Stimulated activated CD4-positive, alpha-beta T cell treated with anti-CD3 and anti-CD28 coated beads, TNF-alpha, amount 100 ng/mL, for 48 hours (primary cell): ENCODE measurements at regions not wholly inside any gene's neighbourhood (a gene's known extent, or its start where the extent isn't known, plus 50 kb on each side); places are given as distances from the start of the nearest gene placed in this dataset.
"Not testable (repeated sequence)": the region's sequence is repeated elsewhere in the genome, so short reads cannot be mapped to it uniquely, and the experiment has no call there.

Experiments used
- DNase-seq, 3 donors: peaks; one replicate each; pipeline ENCODE4 v3.0.0-alpha.2; 2020; ENCODE audit warnings: low read depth in 3 of 3

GRCh38 chr6:97915537-97915936 lies 632.5 kb upstream of the MMS22L start:
- no peak for DNase-seq

GRCh38 chr6:97917369-97917768 lies 634.4 kb upstream of the MMS22L start:
- no peak for DNase-seq

DNA sequence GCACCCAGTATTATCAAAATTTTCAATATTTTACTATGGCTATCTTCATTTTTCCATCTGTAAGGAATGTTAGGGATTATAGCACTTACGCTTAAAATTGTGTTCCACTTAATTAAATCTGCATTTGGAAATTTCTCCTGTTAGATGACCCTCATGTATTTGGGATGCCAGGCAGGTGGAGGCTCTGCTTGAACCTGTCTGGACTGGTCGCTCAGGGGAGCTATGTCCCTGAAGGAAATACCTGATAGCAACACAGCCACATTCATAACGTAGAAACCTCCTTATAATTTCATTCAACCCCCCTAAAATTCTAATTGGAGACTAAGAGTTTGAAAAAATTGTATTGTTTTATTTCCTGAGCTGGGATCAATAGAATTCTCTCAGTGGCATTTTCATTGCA lies 636.0 kb upstream of the MMS22L start:
- no peak for DNase-seq

DNA sequence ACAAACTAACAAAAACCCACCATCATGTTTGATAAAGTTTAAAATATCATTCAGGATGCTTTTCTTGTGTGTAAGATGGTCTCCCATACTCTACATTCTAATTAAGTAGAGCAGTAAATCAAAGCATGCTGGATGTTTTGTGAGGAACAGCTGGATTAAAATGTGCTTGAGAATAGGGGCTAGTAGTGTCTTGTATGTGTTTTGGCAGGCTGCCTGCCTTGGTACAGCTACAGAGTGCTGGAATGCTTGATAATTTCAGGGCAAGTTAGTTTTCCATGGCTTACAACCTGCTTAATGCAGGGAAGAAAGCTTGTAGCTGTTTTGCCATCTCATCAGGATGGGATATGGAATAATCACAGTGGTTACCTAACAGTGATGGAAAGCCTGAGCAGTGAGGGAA lies 636.6 kb upstream of the MMS22L start:
- DNase-seq, result no peak

GRCh38 chr6:97923249-97923648 lies 640.2 kb upstream of the MMS22L start:
- no peak for DNase-seq

DNA sequence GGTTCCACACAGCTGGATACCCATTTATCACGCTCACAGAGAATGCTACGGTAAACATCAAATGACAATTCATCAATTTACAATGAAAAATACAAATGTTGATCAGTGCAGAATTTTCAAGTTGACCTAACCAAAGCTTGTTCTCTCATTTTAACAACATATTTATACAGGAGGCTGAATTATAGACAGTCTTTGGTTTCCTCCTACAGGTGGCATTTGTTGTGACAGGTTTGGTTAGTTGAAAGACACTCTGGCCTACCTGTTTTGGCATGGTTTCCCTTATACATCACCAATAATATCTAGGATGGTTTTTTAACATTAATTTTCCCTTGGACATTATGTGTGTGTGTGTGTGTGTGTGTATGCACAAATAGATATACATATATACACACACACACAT lies 642.5 kb upstream of the MMS22L start:
- no peak for DNase-seq

- no peak for DNase-seq
These were observed 656.6 kb upstream of the MMS22L start for GRCh38 chr6:97939440-97940168.

- DNase-seq, result no peak
These were observed 664.8 kb upstream of the MMS22L start for GRCh38 chr6:97947841-97948240.

DNA sequence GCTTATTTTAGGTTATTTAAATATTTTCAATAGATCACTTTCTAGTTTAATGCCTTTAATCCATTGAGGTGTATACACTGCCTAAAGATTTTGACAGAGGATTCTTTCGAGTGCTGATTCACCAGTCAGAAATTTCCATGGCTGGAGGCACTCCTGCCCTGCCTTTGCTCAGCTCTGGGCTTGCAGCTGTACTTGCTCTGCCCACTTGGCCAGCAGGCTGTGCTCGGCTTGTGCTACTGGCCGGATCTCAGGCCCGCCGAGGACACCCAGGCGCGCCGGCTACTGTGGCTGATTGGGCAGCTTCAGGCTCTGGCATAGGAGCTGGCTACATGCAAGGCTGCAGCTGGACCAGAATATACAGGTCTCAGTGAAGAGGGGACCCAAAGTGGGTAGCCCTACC lies 675.1 kb upstream of the MMS22L start:
- DNase-seq, result no peak

- no peak for DNase-seq
These were observed 680.2 kb upstream of the MMS22L start for GRCh38 chr6:97963193-97963592.

- DNase-seq, result no peak
These were observed 686.0 kb upstream of the MMS22L start for GRCh38 chr6:97969065-97969464.

DNA sequence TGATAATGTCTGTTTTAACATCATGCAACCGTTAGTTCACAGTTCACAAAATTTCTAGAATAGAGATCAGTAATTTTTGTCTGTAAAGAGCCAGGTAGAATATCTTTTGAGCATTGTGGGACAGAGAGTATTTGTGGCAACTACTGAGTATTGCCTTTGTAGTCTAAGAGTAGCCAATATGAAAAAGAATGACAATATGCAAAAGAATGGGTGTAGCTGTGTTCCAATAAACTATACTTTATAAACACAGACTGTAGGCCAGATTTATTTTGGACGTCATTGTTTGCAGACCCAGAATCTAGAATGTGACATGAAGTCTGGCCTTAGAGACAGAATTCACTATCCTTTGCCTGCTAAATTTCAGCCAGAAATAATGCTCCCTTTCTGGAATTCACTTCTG lies 694.1 kb upstream of the MMS22L start:
- no peak for DNase-seq

GRCh38 chr6:97978855-97979271 lies 695.8 kb upstream of the MMS22L start:
- DNase-seq, result no peak

DNA sequence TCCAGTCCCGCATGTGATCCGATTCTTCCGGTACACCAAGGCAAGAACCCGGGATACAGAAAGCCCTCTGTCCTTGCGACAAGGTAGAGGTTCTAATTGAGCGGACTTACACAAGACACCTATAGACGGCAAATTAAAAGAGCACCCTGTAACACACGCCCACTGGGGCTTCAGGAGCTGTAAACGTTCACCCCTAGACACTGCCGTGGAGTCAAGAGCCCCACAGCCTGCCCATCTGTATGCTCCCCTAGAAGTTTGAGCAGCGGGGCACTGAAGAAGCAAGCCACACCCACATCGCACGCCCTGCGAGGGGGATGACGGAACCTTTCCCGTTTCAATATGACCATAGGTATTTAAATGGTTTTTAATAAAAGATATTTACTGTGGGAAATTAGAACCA lies 696.3 kb upstream of the MMS22L start:
- not testable (repeated sequence) for DNase-seq

- DNase-seq, result no peak
These were observed 706.4 kb upstream of the MMS22L start for GRCh38 chr6:97989451-97989850.

- no peak for DNase-seq
These were observed 712.1 kb upstream of the MMS22L start for GRCh38 chr6:97995158-97995557.

DNA sequence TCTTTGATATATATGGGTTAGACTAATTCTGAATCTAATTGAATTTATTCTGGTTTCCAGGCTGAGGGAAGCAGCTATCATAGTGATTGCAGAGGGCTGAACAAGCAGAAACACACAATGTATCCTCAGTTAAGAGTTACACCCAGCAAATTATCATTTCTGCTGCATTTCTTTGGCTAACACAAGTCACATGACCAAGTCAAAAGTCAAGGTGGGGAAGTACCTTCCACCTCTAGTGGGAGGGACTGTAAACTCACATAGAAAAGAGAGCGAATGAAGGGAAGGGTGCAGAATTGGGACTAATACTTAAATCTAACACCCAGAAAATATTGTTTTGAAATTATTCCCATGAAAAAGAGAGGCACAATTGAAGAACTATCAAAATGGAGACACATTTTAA lies 719.7 kb upstream of the MMS22L start:
- DNase-seq, result no peak

- no peak for DNase-seq
These were observed 731.6 kb upstream of the MMS22L start for GRCh38 chr6:98014442-98015201.

DNA sequence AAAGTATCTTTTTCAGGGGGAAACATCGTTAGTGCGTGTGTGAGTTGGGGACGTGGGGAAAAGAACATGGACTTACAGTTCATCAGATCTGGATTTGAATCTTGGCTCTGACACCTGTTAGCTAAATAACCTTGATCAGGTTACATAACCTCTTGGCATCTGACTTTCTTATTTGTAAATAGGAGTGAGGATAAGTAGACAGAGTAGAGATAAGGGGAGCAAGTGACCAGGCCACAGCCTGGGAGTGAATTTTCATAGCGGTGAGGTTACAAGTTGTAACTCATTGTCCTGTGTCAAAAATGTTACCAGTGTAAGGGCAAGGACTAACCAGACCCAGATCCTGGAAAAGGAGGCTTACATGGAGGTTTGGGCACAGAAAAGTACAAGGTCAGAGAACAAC lies 733.5 kb upstream of the MMS22L start:
- DNase-seq, result no peak

- DNase-seq, result no peak
These were observed 737.2 kb upstream of the MMS22L start for GRCh38 chr6:98020222-98020621.

DNA sequence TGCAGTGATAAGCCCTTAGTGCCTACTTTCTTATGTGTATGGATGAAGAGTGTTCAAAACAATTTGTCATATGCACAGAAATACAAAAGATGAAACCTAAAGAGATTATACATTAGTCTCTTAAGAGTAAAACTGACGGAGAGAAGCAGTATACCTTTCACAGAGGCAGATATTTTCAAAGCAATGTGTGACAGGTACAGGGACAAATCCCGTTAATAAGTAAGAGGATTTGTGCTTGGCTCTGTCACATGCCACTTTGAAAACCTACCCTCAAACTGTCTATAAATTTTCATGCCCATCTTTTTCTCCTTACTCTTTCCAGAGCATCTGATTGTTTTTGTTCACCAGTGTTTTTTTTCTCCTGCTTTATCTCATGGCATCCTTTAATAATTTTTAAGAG lies 741.3 kb upstream of the MMS22L start:
- DNase-seq, result no peak

DNA sequence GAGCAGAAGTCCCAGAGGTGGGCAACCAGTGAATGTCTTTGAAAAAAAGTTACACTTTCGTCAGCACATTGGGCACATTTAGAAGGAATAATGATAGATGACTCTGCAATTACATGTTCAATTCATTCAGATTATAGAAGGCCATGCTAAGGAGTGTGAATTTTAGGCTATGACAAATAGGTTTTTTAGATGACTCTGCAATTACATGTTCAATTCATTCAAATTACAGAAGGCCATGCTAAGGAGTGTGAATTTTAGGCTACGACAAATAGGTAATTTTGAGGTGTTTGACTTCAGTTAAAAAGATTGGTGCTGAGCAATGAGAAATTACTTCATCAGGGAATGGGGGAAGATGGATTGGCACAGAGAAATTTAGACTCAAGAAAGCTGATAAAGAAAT lies 744.9 kb upstream of the MMS22L start:
- no peak for DNase-seq

- DNase-seq, result no peak
These were observed 750.6 kb upstream of the MMS22L start for GRCh38 chr6:98033617-98034016.
